ENCODE measurements at regions not wholly inside any gene's neighbourhood (a gene's known extent, or its start where the extent isn't known, plus 50 kb on each side); places are given as distances from the start of the nearest gene placed in this dataset.

DNA sequence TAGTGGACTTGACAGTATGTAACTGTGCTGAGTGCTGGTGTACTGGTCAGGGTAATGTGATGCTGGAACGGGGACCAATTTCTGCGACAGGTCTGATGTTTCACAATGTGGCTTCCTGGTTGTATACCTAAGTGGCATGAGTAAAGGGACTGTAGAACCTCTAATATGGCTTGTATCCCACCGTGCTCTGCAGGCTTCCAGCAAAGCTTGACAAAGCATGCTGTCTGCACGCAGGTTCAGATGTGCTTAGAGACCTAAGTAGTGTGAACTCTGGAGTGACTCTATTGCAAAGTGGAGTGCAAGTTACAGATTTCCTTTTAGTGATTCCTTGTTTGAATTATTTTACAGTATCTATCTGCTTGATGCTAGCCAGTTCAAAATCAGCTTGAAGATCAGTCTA is 415.8 kb upstream of the NOVA1 start:
- no peak overlapping the region for H3K9ac ChIP-seq (ENCODE audit: insufficient read length)
- H3K36me3 ChIP-seq (ENCODE audit: insufficient read depth, low read length), result no peaks in the 10 kb centered on the region
- no peaks in the 10 kb centered on the region for H3K9me3 ChIP-seq (ENCODE audit: low read depth, low read length)
- no peak for TF ChIP-seq EZH2 (IDR thresholded peaks at IDR 0.05)
- no peak for TF ChIP-seq POLR2AphosphoS5 (IDR thresholded peaks at IDR 0.05; ENCODE audit: borderline replicate concordance, low read depth, low read length)
- TF ChIP-seq FOXP2 (optimal IDR thresholded peaks at IDR 0.05; ENCODE audit: control extremely low read depth, extremely low read length, insufficient read depth), result no peak
- H3K4me3 ChIP-seq, result no peak overlapping the region
- H3K27ac ChIP-seq, result no peak overlapping the region
- no peak for DNase-seq (ENCODE audit: low read depth, low spot score)

DNA sequence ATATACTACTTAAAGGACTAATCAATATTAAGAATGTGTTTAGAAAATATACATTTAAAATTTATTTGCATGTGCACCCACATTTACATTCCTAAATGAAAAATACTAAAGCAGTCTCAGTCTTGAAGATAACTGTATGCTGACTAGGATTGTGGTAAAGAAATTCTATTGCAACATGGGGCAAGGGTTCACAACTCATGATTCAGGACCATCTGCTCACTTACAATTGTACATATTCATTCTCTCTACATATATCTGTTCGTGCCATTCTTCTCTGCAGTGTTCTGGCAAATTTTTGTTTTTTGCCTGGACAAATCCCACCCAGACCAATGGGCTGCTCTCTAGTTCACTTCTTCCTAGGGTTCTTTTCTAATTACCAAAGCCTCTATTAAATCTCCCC is 417.2 kb upstream of the NOVA1 start:
- H3K9me3 ChIP-seq (ENCODE audit: low read depth, low read length), result no peaks in the 10 kb centered on the region
- no peak overlapping the region for H3K27ac ChIP-seq
- DNase-seq (ENCODE audit: low read depth, low spot score), result no peak
- TF ChIP-seq POLR2AphosphoS5 (IDR thresholded peaks at IDR 0.05; ENCODE audit: borderline replicate concordance, low read depth, low read length) (no peak), FOXP2 (optimal IDR thresholded peaks at IDR 0.05; ENCODE audit: control extremely low read depth, extremely low read length, insufficient read depth) (no peak), EZH2 (IDR thresholded peaks at IDR 0.05) (no peak)
- H3K36me3 ChIP-seq (ENCODE audit: insufficient read depth, low read length), result no peaks in the 10 kb centered on the region
- no peak overlapping the region for H3K4me3 ChIP-seq
- no peak overlapping the region for H3K9ac ChIP-seq (ENCODE audit: insufficient read length)

DNA sequence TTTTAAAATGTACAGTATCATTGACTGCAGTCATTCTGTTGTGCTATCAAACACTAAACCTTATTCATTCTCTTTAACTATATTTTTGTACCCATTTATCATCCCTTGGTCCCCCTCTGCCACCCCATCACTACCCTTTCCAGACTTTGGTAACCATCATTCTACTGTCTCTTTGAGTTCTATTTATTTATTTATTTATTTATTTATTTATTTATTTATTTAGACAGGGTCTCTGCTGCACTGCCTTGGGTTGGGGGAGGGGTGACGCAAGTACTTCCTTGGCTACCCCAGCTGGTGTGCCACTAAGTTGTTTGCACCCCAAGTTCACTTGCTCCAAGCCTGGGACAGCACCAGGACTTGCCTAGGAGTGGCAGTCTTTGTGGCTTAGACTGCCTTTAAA is 427.8 kb upstream of the NOVA1 start:
- Histone ChIP-seq H3K27ac (no peak overlapping the region), H3K36me3 (ENCODE audit: insufficient read depth, low read length) (no peaks in the 10 kb centered on the region), H3K4me3 (no peak overlapping the region), H3K9ac (ENCODE audit: insufficient read length) (no peak overlapping the region), H3K9me3 (ENCODE audit: low read depth, low read length) (no peaks in the 10 kb centered on the region)
- TF ChIP-seq EZH2 (IDR thresholded peaks at IDR 0.05) (no peak), FOXP2 (optimal IDR thresholded peaks at IDR 0.05; ENCODE audit: control extremely low read depth, extremely low read length, insufficient read depth) (no peak), POLR2AphosphoS5 (IDR thresholded peaks at IDR 0.05; ENCODE audit: borderline replicate concordance, low read depth, low read length) (no peak)
- no peak for DNase-seq (ENCODE audit: low read depth, low spot score)

DNA sequence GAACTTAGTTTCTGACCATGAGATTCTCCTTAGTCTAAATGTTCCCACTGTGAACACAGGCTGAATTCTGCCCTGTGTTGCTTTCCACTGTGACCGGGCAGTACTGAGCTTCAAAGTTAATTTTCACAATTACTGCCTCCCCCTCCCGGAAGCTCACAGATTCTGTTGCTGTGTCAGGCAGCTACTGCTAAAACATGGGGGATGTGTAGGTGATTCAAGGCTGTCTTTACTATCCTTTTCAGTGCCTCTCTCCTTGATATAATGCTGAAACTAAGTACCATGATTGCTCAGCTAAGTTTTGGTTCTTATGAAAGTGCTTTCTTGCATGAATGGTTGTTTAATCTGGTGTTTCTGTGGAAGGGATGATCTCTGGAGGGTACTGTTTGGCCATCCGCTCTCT is 428.3 kb upstream of the NOVA1 start:
- Histone ChIP-seq H3K27ac (no peak overlapping the region), H3K4me3 (no peak overlapping the region), H3K9me3 (ENCODE audit: low read depth, low read length) (no peaks in the 10 kb centered on the region)

GRCh38 chr14:27040552-27040951 is 442.7 kb upstream of the NOVA1 start:
- DNase-seq (ENCODE audit: low read depth, low spot score), result no peak
- H3K27ac ChIP-seq, result no peak overlapping the region
- H3K4me3 ChIP-seq, result no peak overlapping the region
- H3K9ac ChIP-seq (ENCODE audit: insufficient read length), result no peak overlapping the region
- H3K9me3 ChIP-seq (ENCODE audit: low read depth, low read length), result no peaks in the 10 kb centered on the region
- no peaks in the 10 kb centered on the region for H3K36me3 ChIP-seq (ENCODE audit: insufficient read depth, low read length)
- TF ChIP-seq POLR2AphosphoS5 (IDR thresholded peaks at IDR 0.05; ENCODE audit: borderline replicate concordance, low read depth, low read length), result no peak
- no peak for TF ChIP-seq EZH2 (IDR thresholded peaks at IDR 0.05)
- no peak for TF ChIP-seq FOXP2 (optimal IDR thresholded peaks at IDR 0.05; ENCODE audit: control extremely low read depth, extremely low read length, insufficient read depth)

More for the DNA sequence above, 428.3 kb upstream of the NOVA1 start:
- no peak overlapping the region for H3K9ac ChIP-seq (ENCODE audit: insufficient read length)
- TF ChIP-seq EZH2 (IDR thresholded peaks at IDR 0.05) (no peak), POLR2AphosphoS5 (IDR thresholded peaks at IDR 0.05; ENCODE audit: borderline replicate concordance, low read depth, low read length) (no peak), FOXP2 (optimal IDR thresholded peaks at IDR 0.05; ENCODE audit: control extremely low read depth, extremely low read length, insufficient read depth) (no peak)
- no peaks in the 10 kb centered on the region for H3K36me3 ChIP-seq (ENCODE audit: insufficient read depth, low read length)
- no peak for DNase-seq (ENCODE audit: low read depth, low spot score)

DNA sequence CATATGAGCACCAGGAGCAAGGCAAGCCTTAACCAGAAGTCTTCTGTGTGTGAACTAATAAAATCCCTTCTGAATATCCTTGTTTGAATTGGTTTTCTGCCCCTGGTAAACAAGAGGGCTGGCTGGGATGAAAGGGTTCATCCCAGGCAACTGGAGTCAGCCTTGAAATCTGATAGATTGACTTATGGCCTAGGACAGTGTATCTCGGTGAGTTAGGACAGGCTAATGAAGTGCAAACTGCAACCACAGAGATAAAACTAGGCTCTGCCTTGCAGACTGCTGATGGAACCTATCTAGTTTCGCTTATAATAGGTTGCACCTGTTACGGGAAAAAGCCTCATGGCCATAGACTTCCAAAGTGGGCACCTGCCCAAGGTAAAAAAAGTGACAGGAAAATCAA is 451.9 kb upstream of the NOVA1 start:
- Histone ChIP-seq H3K36me3 (ENCODE audit: insufficient read depth, low read length) (no peaks in the 10 kb centered on the region), H3K27ac (no peak overlapping the region), H3K9ac (ENCODE audit: insufficient read length) (no peak overlapping the region), H3K9me3 (ENCODE audit: low read depth, low read length) (no peaks in the 10 kb centered on the region), H3K4me3 (no peak overlapping the region)
- no peak for DNase-seq (ENCODE audit: low read depth, low spot score)
- no peak for TF ChIP-seq POLR2AphosphoS5 (IDR thresholded peaks at IDR 0.05; ENCODE audit: borderline replicate concordance, low read depth, low read length)
- no peak for TF ChIP-seq EZH2 (IDR thresholded peaks at IDR 0.05)
- no peak for TF ChIP-seq FOXP2 (optimal IDR thresholded peaks at IDR 0.05; ENCODE audit: control extremely low read depth, extremely low read length, insufficient read depth)

DNA sequence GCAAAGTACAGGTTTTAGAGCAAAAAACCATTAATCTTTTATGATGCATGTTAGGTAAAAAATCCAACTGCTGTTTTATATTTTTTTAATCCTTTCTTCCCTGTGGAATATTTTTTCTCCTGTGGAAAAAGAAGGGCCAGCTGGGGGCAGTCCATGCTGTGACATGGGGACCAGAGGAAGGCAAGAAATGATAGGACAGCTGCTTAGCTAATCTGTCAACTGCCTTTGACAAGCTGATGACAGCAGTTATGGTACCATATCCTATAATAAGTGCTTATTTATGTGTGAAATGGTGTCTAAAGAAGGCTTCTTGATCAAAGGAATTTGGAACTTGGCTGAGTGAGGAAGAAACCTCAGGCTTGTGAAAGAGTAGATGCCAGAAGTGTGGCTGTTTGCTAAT is 452.4 kb upstream of the NOVA1 start:
- DNase-seq (ENCODE audit: low read depth, low spot score), result no peak
- Histone ChIP-seq H3K9me3 (ENCODE audit: low read depth, low read length) (no peaks in the 10 kb centered on the region), H3K36me3 (ENCODE audit: insufficient read depth, low read length) (no peaks in the 10 kb centered on the region), H3K9ac (ENCODE audit: insufficient read length) (no peak overlapping the region), H3K27ac (no peak overlapping the region), H3K4me3 (no peak overlapping the region)
- TF ChIP-seq POLR2AphosphoS5 (IDR thresholded peaks at IDR 0.05; ENCODE audit: borderline replicate concordance, low read depth, low read length) (no peak), FOXP2 (optimal IDR thresholded peaks at IDR 0.05; ENCODE audit: control extremely low read depth, extremely low read length, insufficient read depth) (no peak), EZH2 (IDR thresholded peaks at IDR 0.05) (no peak)

DNA sequence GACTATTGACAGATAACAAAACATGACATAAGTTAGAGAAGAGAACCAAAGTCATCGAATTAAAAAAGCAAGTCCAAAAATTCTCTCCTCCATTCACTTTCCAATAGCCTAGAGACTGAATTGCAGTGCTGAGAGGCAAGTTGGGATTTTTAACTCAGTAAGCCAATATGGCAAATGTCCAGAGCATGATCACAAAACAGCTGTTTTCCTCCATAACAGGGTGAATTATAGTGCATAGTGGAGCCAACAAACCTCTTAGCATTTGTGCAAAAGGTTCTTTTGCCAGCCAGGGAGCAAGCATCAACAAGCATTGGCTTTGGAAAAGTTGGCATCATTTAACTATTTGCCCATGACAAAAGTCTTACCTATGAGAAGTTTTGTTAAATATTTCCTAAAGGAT is 458.8 kb upstream of the NOVA1 start:
- Histone ChIP-seq H3K36me3 (ENCODE audit: insufficient read depth, low read length) (no peaks in the 10 kb centered on the region), H3K9ac (ENCODE audit: insufficient read length) (no peak overlapping the region), H3K9me3 (ENCODE audit: low read depth, low read length) (no peaks in the 10 kb centered on the region), H3K4me3 (no peak overlapping the region), H3K27ac (no peak overlapping the region)
- DNase-seq (ENCODE audit: low read depth, low spot score), result no peak
- no peak for TF ChIP-seq FOXP2 (optimal IDR thresholded peaks at IDR 0.05; ENCODE audit: control extremely low read depth, extremely low read length, insufficient read depth)
- no peak for TF ChIP-seq POLR2AphosphoS5 (IDR thresholded peaks at IDR 0.05; ENCODE audit: borderline replicate concordance, low read depth, low read length)
- TF ChIP-seq EZH2 (IDR thresholded peaks at IDR 0.05), result no peak

GRCh38 chr14:27061299-27061698 is 463.5 kb upstream of the NOVA1 start:
- no peak overlapping the region for H3K4me3 ChIP-seq
- H3K27ac ChIP-seq, result no peak overlapping the region
- no peak for DNase-seq (ENCODE audit: low read depth, low spot score)
- H3K36me3 ChIP-seq (ENCODE audit: insufficient read depth, low read length), result no peaks in the 10 kb centered on the region
- H3K9me3 ChIP-seq (ENCODE audit: low read depth, low read length), result no peaks in the 10 kb centered on the region
- TF ChIP-seq FOXP2 (optimal IDR thresholded peaks at IDR 0.05; ENCODE audit: control extremely low read depth, extremely low read length, insufficient read depth) (no peak), POLR2AphosphoS5 (IDR thresholded peaks at IDR 0.05; ENCODE audit: borderline replicate concordance, low read depth, low read length) (no peak), EZH2 (IDR thresholded peaks at IDR 0.05) (no peak)
- no peak overlapping the region for H3K9ac ChIP-seq (ENCODE audit: insufficient read length)
